Heart left ventricle (tissue), 16 donors: ENCODE measurements at regions not wholly inside any gene's neighbourhood (a gene's known extent, or its start where the extent isn't known, plus 50 kb on each side); places are given as distances from the start of the nearest gene placed in this dataset.

Source experiments
- ATAC-seq, 4 donors: fragments of 200-7000 bp; cut with Tn5 transposase; one replicate each; pipeline ENCODE4 v1.9.1; 2020 to 2022; ENCODE audit warnings: moderate library complexity in 4 of 4, mild to moderate bottlenecking in 3 of 4, moderate number of reproducible peaks in 1 of 4
- DNase-seq, 5 donors: peaks; one replicate each; pipeline ENCODE4 v3.0.0-alpha.2; 2020
- H3K27ac ChIP-seq, 12 donors: fragments of 200-600 bp; sonication (generic) in 4 of 12; one replicate each; pipeline versions ENCODE4 v1.5.0 to v1.8.0; 2016 to 2022; ENCODE audit warnings: mild to moderate bottlenecking in 2 of 12
- H3K27me3 ChIP-seq, 9 donors: fragments of 200-600 bp; sonication (generic) in 2 of 9; one replicate each; pipeline versions ENCODE4 v1.5.1 to v1.8.0; 2016 to 2022; ENCODE audit warnings: mild to moderate bottlenecking in 3 of 9
- H3K36me3 ChIP-seq, 9 donors: fragments of 200-600 bp; sonication (generic) in 2 of 9; one replicate each; pipeline versions ENCODE4 v1.5.0 to v1.8.0; 2018 to 2022; ENCODE audit warnings: mild to moderate bottlenecking in 2 of 9
- H3K4me1 ChIP-seq, 12 donors: fragments of 200-600 bp; sonication (generic) in 4 of 12; one replicate each; pipeline versions ENCODE4 v1.5.0 to v1.8.0; 2016 to 2022; ENCODE audit warnings: mild to moderate bottlenecking in 3 of 12
- H3K4me3 ChIP-seq, 12 donors: fragments of 200-600 bp; sonication (generic) in 4 of 12; one replicate each; pipeline versions ENCODE4 v1.5.0 to v1.8.0; 2017 to 2022; ENCODE audit warnings: mild to moderate bottlenecking in 9 of 12, moderate library complexity in 4 of 12
- H3K9me3 ChIP-seq, 12 donors: fragments of 200-600 bp; sonication (generic) in 4 of 12; one replicate each; pipeline versions ENCODE4 v1.5.0 to v1.8.0; 2016 to 2022; ENCODE audit warnings: mild to moderate bottlenecking in 1 of 12
- POLR2A ChIP-seq, 2 donors: fragments of 450-650 bp; IDR thresholded peaks; one replicate each; pipeline ENCODE4 v1.6.1; 2017; ENCODE audit warnings: antibody characterized with exemption in 2 of 2, mild to moderate bottlenecking in 2 of 2, moderate library complexity in 2 of 2
- WGBS, 4 donors: extraction: QIAGEN DNeasy Blood & Tissue Kit in 2 of 4; methylation state at CpG; one replicate each; pipeline versions ENCODE4 v1.1.5 to v1.1.7; 2013 to 2018; 5-methylcytosine and 5-hydroxymethylcytosine counted together
- intact Hi-C, 10 donors: fragments of 100-400 bp; cut with DNase I; formaldehyde crosslinking; loops; one replicate each; pipeline versions ENCODE4 v1.11.1 to v1.14.2; 2022
- TF ChIP-seq, protein P1 (sequence below), 12 donors: fragments of 200-600 bp; sonication (generic) in 4 of 12; IDR thresholded peaks; one replicate each; pipeline versions ENCODE4 v1.5.0 to v1.8.0; 2018 to 2022; ENCODE audit warnings: antibody characterized with exemption in 12 of 12, mild to moderate bottlenecking in 5 of 12
- donor health status: ischemic (EF 13 %, LVEDD 7.1; RV severe dilation, severe dysfunction).
- donor health status: healthy with polysubstance abuse.
- donor health status: DM: no; HTN: yes; CAD: no.
- donor health status: DM: no; HTN: no; CAD: no.
- donor health status: ischemic (EF 25% LVEDD 6.9; RV normal size, moderate dysfunction).
- donor health status: ischemic (EF 25% LVEDD 5.7; RV mildly dilated, moderate dysfunction).
- donor health status: healthy.
- donor health status: DM: yes; HTN: yes; CAD: no.
- donor health status: ischemic (EF 35%, LVEDD 5.7; RV mildly dilated, moderate dysfunction).
- donor health status: nonischemic (EF 11% LVEDD 7.7; RV severe dilation, severe dysfunction).
- donor health status: DM: yes; HTN: yes; CAD: no.
- donor health status: PGD.
- donor health status: ischemic (EF 29% LVEDD 5.4; RV normal size, mild dysfunction).
- donor health status: nonischemic (EF 23%, LVEDD 6.1; RV moderate dilation, normal function).

DNA sequence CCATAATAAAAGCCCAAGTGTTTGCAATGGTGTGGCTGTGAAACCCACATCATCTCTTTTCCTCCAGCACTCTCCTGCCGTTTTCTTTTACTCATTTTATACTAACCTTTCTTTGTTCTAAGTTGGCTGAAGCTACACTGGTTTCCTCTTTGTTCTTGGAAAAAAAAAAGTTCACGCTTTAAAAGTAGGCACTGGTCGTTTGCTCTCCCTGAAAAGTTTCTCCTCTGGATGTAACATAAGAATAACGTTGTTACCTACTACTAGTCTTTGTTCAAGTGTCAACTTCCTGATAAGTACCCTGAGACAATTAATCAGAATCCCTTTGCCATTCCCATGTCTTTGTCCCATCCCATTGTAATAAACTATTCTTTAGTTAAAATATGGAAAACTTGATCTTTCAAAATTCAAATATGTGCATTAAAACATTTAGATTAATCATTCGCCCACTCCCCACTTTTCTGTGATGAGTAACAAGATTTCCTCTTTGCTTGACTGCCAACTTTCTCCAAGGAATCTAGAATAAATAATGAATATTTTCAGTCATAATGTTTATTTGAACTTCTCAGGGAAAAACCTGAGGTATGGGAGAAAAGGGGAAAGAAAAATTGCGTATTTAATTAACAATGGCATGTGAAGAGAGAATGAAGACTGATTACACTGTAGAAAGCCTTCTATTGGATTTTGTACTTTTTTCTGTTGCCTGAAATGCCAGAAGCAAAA is 454.3 kb upstream of the CTNND2 start:
- TF ChIP-seq, protein P1, sequence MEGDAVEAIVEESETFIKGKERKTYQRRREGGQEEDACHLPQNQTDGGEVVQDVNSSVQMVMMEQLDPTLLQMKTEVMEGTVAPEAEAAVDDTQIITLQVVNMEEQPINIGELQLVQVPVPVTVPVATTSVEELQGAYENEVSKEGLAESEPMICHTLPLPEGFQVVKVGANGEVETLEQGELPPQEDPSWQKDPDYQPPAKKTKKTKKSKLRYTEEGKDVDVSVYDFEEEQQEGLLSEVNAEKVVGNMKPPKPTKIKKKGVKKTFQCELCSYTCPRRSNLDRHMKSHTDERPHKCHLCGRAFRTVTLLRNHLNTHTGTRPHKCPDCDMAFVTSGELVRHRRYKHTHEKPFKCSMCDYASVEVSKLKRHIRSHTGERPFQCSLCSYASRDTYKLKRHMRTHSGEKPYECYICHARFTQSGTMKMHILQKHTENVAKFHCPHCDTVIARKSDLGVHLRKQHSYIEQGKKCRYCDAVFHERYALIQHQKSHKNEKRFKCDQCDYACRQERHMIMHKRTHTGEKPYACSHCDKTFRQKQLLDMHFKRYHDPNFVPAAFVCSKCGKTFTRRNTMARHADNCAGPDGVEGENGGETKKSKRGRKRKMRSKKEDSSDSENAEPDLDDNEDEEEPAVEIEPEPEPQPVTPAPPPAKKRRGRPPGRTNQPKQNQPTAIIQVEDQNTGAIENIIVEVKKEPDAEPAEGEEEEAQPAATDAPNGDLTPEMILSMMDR (IDR thresholded peaks at IDR 0.05): no peak
- no peak for TF ChIP-seq POLR2A (IDR thresholded peaks at IDR 0.05)
- no peak overlapping the region for H3K27ac ChIP-seq
- 54 to 66% (median 59%) methylated on average over 6 of the region's 6 CpGs for WGBS, 4 donors

DNA sequence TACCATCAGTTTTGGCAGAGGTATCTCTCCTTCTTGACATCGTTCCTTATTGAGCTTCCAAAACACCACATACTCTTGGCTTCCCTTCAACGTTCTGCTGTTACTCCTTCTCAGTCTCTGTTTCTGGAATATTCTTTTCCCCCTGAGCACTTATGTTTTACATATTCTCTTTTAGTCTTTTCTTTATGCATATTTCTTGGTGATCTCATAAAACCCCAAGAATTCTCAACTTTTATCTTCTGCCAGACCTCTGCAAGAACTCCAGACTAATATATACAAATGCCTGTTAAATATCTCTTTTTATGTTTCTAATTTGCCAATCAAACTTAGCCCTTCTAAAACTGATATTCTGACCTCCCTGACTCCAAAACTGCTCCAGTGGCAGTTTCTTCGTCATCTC is 453.4 kb upstream of the CTNND2 start:
- Histone ChIP-seq H3K4me1 (no peaks in the 10 kb centered on the region), H3K9me3 (peaks cover 0 to 21% (median 3%) of the 10 kb centered on the region in 12 donors), H3K27me3 (no peaks in the 10 kb centered on the region), H3K36me3 (no peaks in the 10 kb centered on the region), H3K27ac (no peak overlapping the region), H3K4me3 (no peak overlapping the region)
- 53 to 68% (median 56%) methylated on average over 3 of the region's 3 CpGs for WGBS, 4 donors
- no peak for TF ChIP-seq POLR2A (IDR thresholded peaks at IDR 0.05)
- TF ChIP-seq, protein P1 (IDR thresholded peaks at IDR 0.05): no peak
- DNase-seq (no peak), ATAC-seq (no peak)
- intact Hi-C loops: no loop called here

More for the DNA sequence above, 454.3 kb upstream of the CTNND2 start:
- no peak overlapping the region for H3K4me3 ChIP-seq
- H3K4me1 ChIP-seq: no peaks in the 10 kb centered on the region
- intact Hi-C loops: no loop called here
- no peaks in the 10 kb centered on the region for H3K36me3 ChIP-seq
- ATAC-seq (no peak), DNase-seq (no peak)
- H3K9me3 ChIP-seq: peaks cover 0 to 19% (median 3%) of the 10 kb centered on the region in 12 donors
- H3K27me3 ChIP-seq: no peaks in the 10 kb centered on the region

DNA sequence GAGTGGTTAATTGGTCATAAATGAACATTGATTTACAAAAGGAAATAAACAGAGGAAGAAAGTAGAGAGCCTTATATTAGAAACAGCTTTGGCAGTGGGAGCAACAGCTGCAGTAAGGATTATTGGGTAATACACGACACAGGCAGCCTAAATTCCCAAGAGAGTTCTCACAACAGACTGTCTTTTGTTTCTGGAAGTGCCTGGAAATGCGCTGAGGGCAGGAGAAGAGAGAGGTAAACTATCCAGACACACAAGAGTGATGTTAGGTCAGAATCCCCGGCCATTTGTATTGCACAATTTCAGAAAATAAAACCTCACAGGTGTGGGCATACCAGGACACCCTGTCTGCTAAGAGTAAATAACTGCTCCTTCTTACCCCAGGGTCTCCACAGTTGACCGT is 450.4 kb upstream of the CTNND2 start:
- H3K27ac ChIP-seq: no peak overlapping the region
- no peaks in the 10 kb centered on the region for H3K27me3 ChIP-seq
- WGBS, 4 donors: 42 to 61% (median 56%) methylated on average over 4 of the region's 4 CpGs
- H3K9me3 ChIP-seq: peaks cover 0 to 13% (median 0%) of the 10 kb centered on the region in 12 donors
- intact Hi-C loops: no loop called here
- no peak overlapping the region for H3K4me3 ChIP-seq
- TF ChIP-seq, protein P1 (IDR thresholded peaks at IDR 0.05): no peak
- no peak for TF ChIP-seq POLR2A (IDR thresholded peaks at IDR 0.05)
- ATAC-seq (no peak), DNase-seq (no peak)
- H3K36me3 ChIP-seq: no peaks in the 10 kb centered on the region
- no peaks in the 10 kb centered on the region for H3K4me1 ChIP-seq

DNA sequence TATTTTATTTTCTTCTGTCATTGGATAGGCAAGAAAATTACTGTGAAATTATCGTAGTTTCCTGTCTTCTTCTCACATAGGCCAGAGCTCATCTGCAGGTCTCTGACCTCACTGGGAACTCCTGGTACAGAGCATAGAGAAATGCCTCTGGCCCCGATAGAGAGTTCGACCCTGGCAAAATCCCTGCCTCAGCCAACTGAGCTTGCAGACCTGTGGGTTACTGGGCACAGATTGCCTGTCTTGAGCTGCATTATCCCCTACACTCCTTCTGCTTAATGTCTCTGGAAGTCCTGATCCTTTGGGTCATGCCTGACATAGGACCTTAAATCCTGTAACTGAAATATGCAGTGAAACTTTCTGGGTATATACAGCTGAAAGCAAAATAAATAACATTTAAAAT is 439.3 kb upstream of the CTNND2 start:
- intact Hi-C loops: no loop called here
- no peak for ATAC-seq

More for the DNA sequence above, 439.3 kb upstream of the CTNND2 start:
- no peak overlapping the region for H3K4me3 ChIP-seq
- no peak overlapping the region for H3K27ac ChIP-seq
- no peaks in the 10 kb centered on the region for H3K27me3 ChIP-seq
- no peaks in the 10 kb centered on the region for H3K36me3 ChIP-seq
- H3K4me1 ChIP-seq: no peaks in the 10 kb centered on the region
- TF ChIP-seq, protein P1 (IDR thresholded peaks at IDR 0.05): no peak
- no peak for TF ChIP-seq POLR2A (IDR thresholded peaks at IDR 0.05)
- 69 to 84% (median 76%) methylated on average over 3 of the region's 3 CpGs for WGBS, 4 donors
- DNase-seq: no peak
- H3K9me3 ChIP-seq: no peaks in the 10 kb centered on the region
